HepG2 (cell line): ENCODE measurements at regions not wholly inside any gene's neighbourhood (a gene's known extent, or its start where the extent isn't known, plus 50 kb on each side); places are given as distances from the start of the nearest gene placed in this dataset.

ENCODE experiments used
- ATAC-seq: fragments of 200-7000 bp; cut with Tn5 transposase; 3 replicates; pipeline ENCODE4 v1.9.1; 2020; ENCODE audit warnings: mild to moderate bottlenecking, moderate library complexity
- BruUV-seq: library from RNA; stranded (reverse); fragments of 400-500 nt; replicated peaks from 2 replicates; lab custom pipeline; 2021; lab: Mats Ljungman, UMichigan
- CTCF ChIA-PET: fragments of 300-600 bp; formaldehyde crosslinking; extraction: SDS; loops from one replicate; lab custom pipeline; 2021; ENCODE audit warnings: low total read pairs, inconsistent platforms, low intra/inter-chr PET ratio; lab: Yijun Ruan, JAX
- POLR2A ChIA-PET: fragments of 350-600 bp; sonication (Branson Sonifier 250); formaldehyde crosslinking; loops from one replicate; lab custom pipeline; 2020; ENCODE audit warnings: antibody characterized with exemption, inconsistent platforms; lab: Yijun Ruan, JAX
- DNase-seq: peaks from one replicate; pipeline ENCODE4 v3.0.0-alpha.2; 2015; ENCODE audit warnings: low spot score
- FAIRE-seq: peaks from 3 replicates; lab custom pipeline; 2011; peaks lifted over from hg19 to GRCh38; lab: Jason Lieb, UNC
- H2AFZ ChIP-seq: one replicate; pipeline ENCODE4 v1.6.1; 2011; ENCODE audit warnings: low read length, inconsistent platforms
- H3K27ac ChIP-seq: fragments of 300-600 bp; 3 replicates; pipeline ENCODE4 v1.8.0; 2011; ENCODE audit warnings: mixed run types, mild to moderate bottlenecking, mixed read lengths, low read length, inconsistent platforms; ENCODE audit not compliant: insufficient read depth; ENCODE audit errors: extremely low read length
- H3K27me3 ChIP-seq, 2 experiments: fragments of 200-600 bp in 1 of 2; 2 replicates in 1 of 2; 3 replicates in 1 of 2; pipeline versions ENCODE4 v1.6.0 to v1.8.0; 2011; ENCODE audit warnings: low read length in 2 of 2, mild to moderate bottlenecking in 2 of 2, moderate library complexity in 2 of 2, inconsistent platforms in 1 of 2; ENCODE audit not compliant: insufficient read depth in 2 of 2, control insufficient read depth in 1 of 2
- H3K36me3 ChIP-seq, 2 experiments: fragments of 200-600 bp in 1 of 2; replicated peaks in 1 of 2; 2 replicates in 1 of 2; 3 replicates in 1 of 2; pipeline versions ENCODE4 v1.5.1 to v1.8.0; 2011; ENCODE audit warnings: low read length in 2 of 2, inconsistent platforms in 1 of 2; ENCODE audit not compliant: insufficient read depth in 2 of 2, control insufficient read depth in 1 of 2
- H3K4me1 ChIP-seq: 2 replicates; pipeline ENCODE4 v1.5.1; 2012; ENCODE audit warnings: low read length, inconsistent platforms; ENCODE audit not compliant: insufficient read depth
- H3K4me2 ChIP-seq: 2 replicates; pipeline ENCODE4 v1.6.0; 2011; ENCODE audit warnings: low read depth, low read length, inconsistent platforms
- H3K4me3 ChIP-seq, 3 experiments: fragments of 200-600 bp in 1 of 3; sonication (generic), shearing (Covaris generic) in 1 of 3; replicated peaks in 1 of 3; 2 replicates each; pipeline ENCODE4 v1.5.1; 2011 to 2016; ENCODE audit warnings: low read length in 3 of 3, inconsistent platforms in 2 of 3, low read depth in 2 of 3, mild to moderate bottlenecking in 2 of 3, control low read depth in 1 of 3, mixed read lengths in 1 of 3; ENCODE audit not compliant: insufficient read depth in 1 of 3
- H3K79me2 ChIP-seq: one replicate; pipeline ENCODE4 v1.6.1; 2011; ENCODE audit warnings: low read length, inconsistent platforms; ENCODE audit not compliant: insufficient read depth
- H3K9ac ChIP-seq: 2 replicates; pipeline ENCODE4 v1.6.0; 2011; ENCODE audit warnings: mild to moderate bottlenecking, low read depth, low read length, inconsistent platforms; ENCODE audit not compliant: insufficient read depth
- H3K9me3 ChIP-seq: 2 replicates; pipeline ENCODE4 v1.5.1; 2012; ENCODE audit warnings: mild to moderate bottlenecking, low read length
- H4K20me1 ChIP-seq: 2 replicates; pipeline ENCODE4 v1.6.0; 2011; ENCODE audit warnings: inconsistent platforms, mild to moderate bottlenecking, low read length, moderate library complexity; ENCODE audit not compliant: insufficient read depth
- WGBS: methylation state at CpG from one replicate; pipeline ENCODE4 v1.1.6; 2017; ENCODE audit warnings: low lambda C conversion rate; 5-methylcytosine and 5-hydroxymethylcytosine counted together
- in situ Hi-C: cut with HindIII; loops from 2 replicates; pipeline ENCODE4 v1.10.0; 2017; ENCODE audit warnings: low pct_unique_long_range_greater_than_20kb; ENCODE audit not compliant: extremely low pct_ligation_motif_present
- intact Hi-C: fragments of 100-400 bp; cut with micrococcal nuclease; formaldehyde crosslinking; loops from one replicate; pipeline ENCODE4 v1.10.0; 2022; ENCODE audit not compliant: unreplicated experiment
- TF ChIP-seq, protein P1 (sequence below): sonication (generic); formaldehyde crosslinking; IDR thresholded peaks from 2 replicates; pipeline ENCODE4 v1.4.0; 2020; ENCODE audit warnings: mild to moderate bottlenecking, missing genetic modification reagents, borderline replicate concordance
- TF ChIP-seq, protein P2 (sequence below): sonication (generic); formaldehyde crosslinking; IDR thresholded peaks from 2 replicates; pipeline ENCODE4 v1.8.1; 2023; ENCODE audit warnings: mild to moderate bottlenecking, missing genetic modification reagents
- TF ChIP-seq, protein P3 (sequence below): fragments of 450-650 bp; IDR thresholded peaks from 2 replicates; pipeline ENCODE4 v1.6.1; 2016
- TF ChIP-seq, protein P4 (sequence below): sonication (generic); formaldehyde crosslinking; IDR thresholded peaks from 2 replicates; pipeline ENCODE4 v1.5.0; 2020; ENCODE audit warnings: missing genetic modification reagents

DNA sequence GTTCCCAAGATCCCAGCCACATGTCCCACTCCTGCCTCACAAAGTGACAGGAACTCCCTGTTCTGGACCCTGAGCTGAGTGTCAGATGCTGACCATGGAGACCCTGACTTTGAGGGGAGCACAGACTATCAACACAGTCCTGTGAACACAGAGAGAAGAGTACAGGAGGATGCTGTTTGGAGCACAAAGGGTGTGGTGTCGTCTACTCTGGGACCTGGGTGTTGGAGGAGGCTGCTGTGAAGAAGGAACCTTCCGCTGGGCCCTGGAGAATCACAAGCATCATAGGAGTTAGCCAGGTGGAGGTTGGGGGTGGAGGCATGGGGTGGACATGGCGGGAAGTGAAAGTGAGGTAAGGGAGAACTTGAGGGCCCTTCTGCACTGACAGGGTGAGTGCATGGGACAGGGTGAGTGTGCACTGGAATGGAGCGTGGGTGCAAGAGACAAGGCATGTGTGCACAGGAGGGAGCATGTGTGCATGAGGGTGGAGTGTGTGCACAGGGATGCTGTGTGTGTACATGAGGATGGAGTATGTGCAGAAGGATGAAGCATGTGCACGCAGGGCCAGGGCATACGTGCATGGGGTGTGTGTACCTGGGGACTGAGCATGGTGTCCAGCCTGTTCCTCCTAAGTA, 70.7 kb upstream of the ANTXRL start:
- Histone ChIP-seq H3K4me1 (peaks cover 17% of the 10 kb centered on the region), H3K36me3 (no peaks in the 10 kb centered on the region), H4K20me1 (no peaks in the 10 kb centered on the region), H3K4me2 (no peak overlapping the region), H2AFZ (no peak overlapping the region), H3K9me3 (no peaks in the 10 kb centered on the region), H3K27ac (no peak overlapping the region), H3K79me2 (no peaks in the 10 kb centered on the region), H3K9ac (no peak overlapping the region), H3K4me3 (no peak overlapping the region), H3K27me3 (peaks cover 0 to 15% of the 10 kb centered on the region in 2 experiments; a peak in 3 of 5 replicates)
- FAIRE-seq = no peak
- ChIA-PET CTCF (no interaction called here), POLR2A (no interaction called here)
- intact Hi-C loops = no loop called here
- no peak for ATAC-seq
- 29% methylated on average over 6 of the region's 6 CpGs for WGBS
- DNase-seq = no peak
- in situ Hi-C loops = no loop called here
- no TSS peak for BruUV-seq
- TF ChIP-seq, protein P1, sequence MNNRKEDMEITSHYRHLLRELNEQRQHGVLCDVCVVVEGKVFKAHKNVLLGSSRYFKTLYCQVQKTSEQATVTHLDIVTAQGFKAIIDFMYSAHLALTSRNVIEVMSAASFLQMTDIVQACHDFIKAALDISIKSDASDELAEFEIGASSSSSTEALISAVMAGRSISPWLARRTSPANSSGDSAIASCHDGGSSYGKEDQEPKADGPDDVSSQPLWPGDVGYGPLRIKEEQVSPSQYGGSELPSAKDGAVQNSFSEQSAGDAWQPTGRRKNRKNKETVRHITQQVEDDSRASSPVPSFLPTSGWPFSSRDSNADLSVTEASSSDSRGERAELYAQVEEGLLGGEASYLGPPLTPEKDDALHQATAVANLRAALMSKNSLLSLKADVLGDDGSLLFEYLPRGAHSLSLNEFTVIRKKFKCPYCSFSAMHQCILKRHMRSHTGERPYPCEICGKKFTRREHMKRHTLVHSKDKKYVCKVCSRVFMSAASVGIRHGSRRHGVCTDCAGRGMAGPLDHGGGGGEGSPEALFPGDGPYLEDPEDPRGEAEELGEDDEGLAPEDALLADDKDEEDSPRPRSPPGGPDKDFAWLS (CRISPR knock-in tag) = no peak
- TF ChIP-seq, protein P2, sequence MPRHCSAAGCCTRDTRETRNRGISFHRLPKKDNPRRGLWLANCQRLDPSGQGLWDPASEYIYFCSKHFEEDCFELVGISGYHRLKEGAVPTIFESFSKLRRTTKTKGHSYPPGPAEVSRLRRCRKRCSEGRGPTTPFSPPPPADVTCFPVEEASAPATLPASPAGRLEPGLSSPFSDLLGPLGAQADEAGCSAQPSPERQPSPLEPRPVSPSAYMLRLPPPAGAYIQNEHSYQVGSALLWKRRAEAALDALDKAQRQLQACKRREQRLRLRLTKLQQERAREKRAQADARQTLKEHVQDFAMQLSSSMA (CRISPR knock-in tag) = no peak
- TF ChIP-seq, protein P3, sequence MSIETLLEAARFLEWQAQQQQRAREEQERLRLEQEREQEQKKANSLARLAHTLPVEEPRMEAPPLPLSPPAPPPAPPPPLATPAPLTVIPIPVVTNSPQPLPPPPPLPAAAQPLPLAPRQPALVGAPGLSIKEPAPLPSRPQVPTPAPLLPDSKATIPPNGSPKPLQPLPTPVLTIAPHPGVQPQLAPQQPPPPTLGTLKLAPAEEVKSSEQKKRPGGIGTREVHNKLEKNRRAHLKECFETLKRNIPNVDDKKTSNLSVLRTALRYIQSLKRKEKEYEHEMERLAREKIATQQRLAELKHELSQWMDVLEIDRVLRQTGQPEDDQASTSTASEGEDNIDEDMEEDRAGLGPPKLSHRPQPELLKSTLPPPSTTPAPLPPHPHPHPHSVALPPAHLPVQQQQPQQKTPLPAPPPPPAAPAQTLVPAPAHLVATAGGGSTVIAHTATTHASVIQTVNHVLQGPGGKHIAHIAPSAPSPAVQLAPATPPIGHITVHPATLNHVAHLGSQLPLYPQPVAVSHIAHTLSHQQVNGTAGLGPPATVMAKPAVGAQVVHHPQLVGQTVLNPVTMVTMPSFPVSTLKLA = peak; percentile 72
- TF ChIP-seq, protein P4, sequence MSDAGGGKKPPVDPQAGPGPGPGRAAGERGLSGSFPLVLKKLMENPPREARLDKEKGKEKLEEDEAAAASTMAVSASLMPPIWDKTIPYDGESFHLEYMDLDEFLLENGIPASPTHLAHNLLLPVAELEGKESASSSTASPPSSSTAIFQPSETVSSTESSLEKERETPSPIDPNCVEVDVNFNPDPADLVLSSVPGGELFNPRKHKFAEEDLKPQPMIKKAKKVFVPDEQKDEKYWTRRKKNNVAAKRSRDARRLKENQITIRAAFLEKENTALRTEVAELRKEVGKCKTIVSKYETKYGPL (CRISPR knock-in tag) = no peak
